GM18511 (cell line): ENCODE measurements at regions not wholly inside any gene's neighbourhood (a gene's known extent, or its start where the extent isn't known, plus 50 kb on each side); places are given as distances from the start of the nearest gene placed in this dataset.
"Not testable (repeated sequence)": the region's sequence is repeated elsewhere in the genome, so short reads cannot be mapped to it uniquely, and the experiment has no call there.

Source experiments
- ATAC-seq: cut with Tn5 transposase; IDR thresholded peaks from one replicate; pipeline ENCODE4 v1.9.1; 2021; ENCODE audit warnings: mild to moderate bottlenecking, moderate library complexity; ENCODE audit not compliant: unreplicated experiment

GRCh38 chr15:79602731-79603130 is 170.6 kb downstream of the MINAR1 start:
- ATAC-seq: no peak

GRCh38 chr15:79606831-79607355 is 174.8 kb downstream of the MINAR1 start:
- ATAC-seq: no peak

- no peak for ATAC-seq
Measured at GRCh38 chr15:79608066-79608864, 176.1 kb downstream of the MINAR1 start.

- no peak for ATAC-seq
Measured at GRCh38 chr15:79609506-79609905, 177.4 kb downstream of the MINAR1 start.

GRCh38 chr15:79610021-79610420 is 177.9 kb downstream of the MINAR1 start:
- no peak for ATAC-seq

GRCh38 chr15:79615754-79616153 is 183.6 kb downstream of the MINAR1 start:
- ATAC-seq: no peak

- no peak for ATAC-seq
Measured at GRCh38 chr15:79617071-79617470, 184.9 kb downstream of the MINAR1 start.

GRCh38 chr15:79620112-79620857 is 188.1 kb downstream of the MINAR1 start:
- no peak for ATAC-seq

- ATAC-seq: not testable (repeated sequence)
Measured at GRCh38 chr15:79621805-79622204, 189.7 kb downstream of the MINAR1 start.

GRCh38 chr15:79623488-79623887 is 191.4 kb downstream of the MINAR1 start:
- ATAC-seq: no peak

GRCh38 chr15:79629687-79630086 is 197.6 kb downstream of the MINAR1 start:
- ATAC-seq: no peak

- ATAC-seq: no peak
Measured at GRCh38 chr15:79632457-79632856, 200.3 kb downstream of the MINAR1 start.

- ATAC-seq: no peak
Measured at GRCh38 chr15:79635149-79635771, 203.1 kb downstream of the MINAR1 start.

- no peak for ATAC-seq
Measured at GRCh38 chr15:79635897-79636561, 203.9 kb downstream of the MINAR1 start.

- no peak for ATAC-seq
Measured at GRCh38 chr15:79640206-79640605, 208.1 kb downstream of the MINAR1 start.

- ATAC-seq: no peak
Measured at GRCh38 chr15:79641841-79642240, 209.7 kb downstream of the MINAR1 start.

- no peak for ATAC-seq
Measured at GRCh38 chr15:79643393-79643792, 211.3 kb downstream of the MINAR1 start.

- ATAC-seq: no peak
Measured at GRCh38 chr15:79644091-79644490, 212.0 kb downstream of the MINAR1 start.

GRCh38 chr15:79652972-79653371 is 220.8 kb downstream of the MINAR1 start:
- not testable (repeated sequence) for ATAC-seq

- no peak for ATAC-seq
Measured at GRCh38 chr15:79653533-79653932, 221.4 kb downstream of the MINAR1 start.
